Stimulated activated naive CD8-positive, alpha-beta T cell treated with anti-CD3 and anti-CD28 coated beads, Interleukin-15, Interleukin-2, amounts not matched to agents 100 ng/mL and 50 ng/mL, for 24 hours (primary cell): ENCODE measurements at regions not wholly inside any gene's neighbourhood (a gene's known extent, or its start where the extent isn't known, plus 50 kb on each side); places are given as distances from the start of the nearest gene placed in this dataset.
"Not testable (repeated sequence)": the region's sequence is repeated elsewhere in the genome, so short reads cannot be mapped to it uniquely, and the experiment has no call there.

Experiments used
- H3K27ac Mint-ChIP-seq: one replicate; pipeline ENCODE4 v1.8.0; 2021; ENCODE audit warnings: mild to moderate bottlenecking, mixed read lengths
- H3K27me3 Mint-ChIP-seq: one replicate; pipeline ENCODE4 v1.8.0; 2021; ENCODE audit warnings: mixed read lengths
- H3K36me3 Mint-ChIP-seq: one replicate; pipeline ENCODE4 v1.8.0; 2021; ENCODE audit warnings: low read depth, mixed read lengths
- H3K4me1 Mint-ChIP-seq: one replicate; pipeline ENCODE4 v1.8.0; 2021; ENCODE audit warnings: low read depth, mixed read lengths
- H3K4me3 Mint-ChIP-seq: one replicate; pipeline ENCODE4 v1.8.0; 2021; ENCODE audit warnings: mild to moderate bottlenecking, mixed read lengths
- H3K9me3 Mint-ChIP-seq: one replicate; pipeline ENCODE4 v1.8.0; 2021; ENCODE audit warnings: mixed read lengths

GRCh38 chr1:88499671-88500070 is 184.4 kb upstream of the PKN2 start:
- Mint-ChIP-seq H3K27me3 (peaks cover 2% of the 10 kb centered on the region), H3K4me1 (no peaks in the 10 kb centered on the region), H3K9me3 (no peaks in the 10 kb centered on the region), H3K27ac (no peak overlapping the region), H3K36me3 (no peaks in the 10 kb centered on the region), H3K4me3 (no peak overlapping the region)

- H3K36me3 Mint-ChIP-seq = no peaks in the 10 kb centered on the region
- H3K9me3 Mint-ChIP-seq = no peaks in the 10 kb centered on the region
- no peak overlapping the region for H3K27ac Mint-ChIP-seq
- no peak overlapping the region for H3K4me3 Mint-ChIP-seq
- H3K4me1 Mint-ChIP-seq = no peaks in the 10 kb centered on the region
- H3K27me3 Mint-ChIP-seq = peaks cover 6% of the 10 kb centered on the region
Measured at GRCh38 chr1:88502886-88503285, 181.2 kb upstream of the PKN2 start.

- no peak overlapping the region for H3K4me3 Mint-ChIP-seq
- no peaks in the 10 kb centered on the region for H3K36me3 Mint-ChIP-seq
- peaks cover 6% of the 10 kb centered on the region for H3K27me3 Mint-ChIP-seq
- no peaks in the 10 kb centered on the region for H3K4me1 Mint-ChIP-seq
- no peaks in the 10 kb centered on the region for H3K9me3 Mint-ChIP-seq
- H3K27ac Mint-ChIP-seq = no peak overlapping the region
Measured at GRCh38 chr1:88503646-88504045, 180.4 kb upstream of the PKN2 start.

- no peak overlapping the region for H3K27ac Mint-ChIP-seq
- H3K4me3 Mint-ChIP-seq = no peak overlapping the region
- H3K36me3 Mint-ChIP-seq = no peaks in the 10 kb centered on the region
- H3K4me1 Mint-ChIP-seq = no peaks in the 10 kb centered on the region
- peaks cover 6% of the 10 kb centered on the region for H3K27me3 Mint-ChIP-seq
- H3K9me3 Mint-ChIP-seq = no peaks in the 10 kb centered on the region
Measured at GRCh38 chr1:88504601-88505000, 179.5 kb upstream of the PKN2 start.

- Mint-ChIP-seq H3K4me1 (no peaks in the 10 kb centered on the region), H3K36me3 (no peaks in the 10 kb centered on the region), H3K4me3 (no peak overlapping the region), H3K27me3 (peaks cover 8% of the 10 kb centered on the region), H3K27ac (no peak overlapping the region), H3K9me3 (no peaks in the 10 kb centered on the region)
Measured at GRCh38 chr1:88509379-88509778, 174.7 kb upstream of the PKN2 start.

- no peak overlapping the region for H3K27ac Mint-ChIP-seq
- no peak overlapping the region for H3K4me3 Mint-ChIP-seq
- H3K36me3 Mint-ChIP-seq = no peaks in the 10 kb centered on the region
- peaks cover 18% of the 10 kb centered on the region for H3K27me3 Mint-ChIP-seq
- no peaks in the 10 kb centered on the region for H3K4me1 Mint-ChIP-seq
- no peaks in the 10 kb centered on the region for H3K9me3 Mint-ChIP-seq
Measured at GRCh38 chr1:88514544-88515060, 169.5 kb upstream of the PKN2 start.

- peaks cover 22% of the 10 kb centered on the region for H3K27me3 Mint-ChIP-seq
- not testable (repeated sequence) for H3K9me3 Mint-ChIP-seq, H3K4me3 Mint-ChIP-seq, H3K27ac Mint-ChIP-seq, H3K4me1 Mint-ChIP-seq, H3K36me3 Mint-ChIP-seq
Measured at GRCh38 chr1:88517499-88517898, 166.6 kb upstream of the PKN2 start.

GRCh38 chr1:88519156-88519555 is 164.9 kb upstream of the PKN2 start:
- Mint-ChIP-seq H3K27ac (no peak overlapping the region), H3K4me3 (no peak overlapping the region), H3K36me3 (no peaks in the 10 kb centered on the region), H3K9me3 (no peaks in the 10 kb centered on the region), H3K4me1 (no peaks in the 10 kb centered on the region), H3K27me3 (peaks cover 19% of the 10 kb centered on the region)

GRCh38 chr1:88523854-88524528 is 160.1 kb upstream of the PKN2 start:
- Mint-ChIP-seq H3K36me3 (no peaks in the 10 kb centered on the region), H3K27ac (no peak overlapping the region), H3K4me3 (no peak overlapping the region), H3K27me3 (peaks cover 4% of the 10 kb centered on the region), H3K4me1 (no peaks in the 10 kb centered on the region), H3K9me3 (no peaks in the 10 kb centered on the region)

- Mint-ChIP-seq H3K9me3 (no peaks in the 10 kb centered on the region), H3K36me3 (no peaks in the 10 kb centered on the region), H3K27ac (no peak overlapping the region), H3K4me3 (no peak overlapping the region), H3K27me3 (peaks cover 9% of the 10 kb centered on the region), H3K4me1 (no peaks in the 10 kb centered on the region)
Measured at GRCh38 chr1:88526456-88526855, 157.6 kb upstream of the PKN2 start.

GRCh38 chr1:88528792-88529191 is 155.3 kb upstream of the PKN2 start:
- H3K36me3 Mint-ChIP-seq = no peaks in the 10 kb centered on the region
- H3K27ac Mint-ChIP-seq = no peak overlapping the region
- H3K4me1 Mint-ChIP-seq = no peaks in the 10 kb centered on the region
- no peaks in the 10 kb centered on the region for H3K9me3 Mint-ChIP-seq
- peaks cover 4% of the 10 kb centered on the region for H3K27me3 Mint-ChIP-seq
- no peak overlapping the region for H3K4me3 Mint-ChIP-seq

GRCh38 chr1:88529581-88529980 is 154.5 kb upstream of the PKN2 start:
- H3K27me3 Mint-ChIP-seq = peaks cover 4% of the 10 kb centered on the region
- H3K4me1 Mint-ChIP-seq = no peaks in the 10 kb centered on the region
- H3K36me3 Mint-ChIP-seq = no peaks in the 10 kb centered on the region
- no peak overlapping the region for H3K4me3 Mint-ChIP-seq
- no peak overlapping the region for H3K27ac Mint-ChIP-seq
- no peaks in the 10 kb centered on the region for H3K9me3 Mint-ChIP-seq

- Mint-ChIP-seq H3K27me3 (peaks cover 4% of the 10 kb centered on the region), H3K4me3 (no peak overlapping the region), H3K36me3 (no peaks in the 10 kb centered on the region), H3K27ac (no peak overlapping the region), H3K4me1 (no peaks in the 10 kb centered on the region), H3K9me3 (no peaks in the 10 kb centered on the region)
Measured at GRCh38 chr1:88530246-88530645, 153.8 kb upstream of the PKN2 start.

GRCh38 chr1:88537787-88538186 is 146.3 kb upstream of the PKN2 start:
- H3K9me3 Mint-ChIP-seq = no peaks in the 10 kb centered on the region
- H3K27me3 Mint-ChIP-seq = peaks cover 10% of the 10 kb centered on the region
- no peaks in the 10 kb centered on the region for H3K4me1 Mint-ChIP-seq
- H3K27ac Mint-ChIP-seq = no peak overlapping the region
- no peaks in the 10 kb centered on the region for H3K36me3 Mint-ChIP-seq
- H3K4me3 Mint-ChIP-seq = no peak overlapping the region

- Mint-ChIP-seq H3K27me3 (peaks cover 10% of the 10 kb centered on the region), H3K9me3 (no peaks in the 10 kb centered on the region), H3K27ac (no peak overlapping the region), H3K36me3 (no peaks in the 10 kb centered on the region), H3K4me1 (no peaks in the 10 kb centered on the region), H3K4me3 (no peak overlapping the region)
Measured at GRCh38 chr1:88538222-88538899, 145.7 kb upstream of the PKN2 start.

GRCh38 chr1:88540255-88540654 is 143.8 kb upstream of the PKN2 start:
- Mint-ChIP-seq H3K4me3 (no peak overlapping the region), H3K36me3 (no peaks in the 10 kb centered on the region), H3K4me1 (no peaks in the 10 kb centered on the region), H3K27ac (no peak overlapping the region), H3K9me3 (no peaks in the 10 kb centered on the region), H3K27me3 (peaks cover 17% of the 10 kb centered on the region)
